Endothelial cell (in vitro differentiated cells): ENCODE measurements at regions not wholly inside any gene's neighbourhood (a gene's known extent, or its start where the extent isn't known, plus 50 kb on each side); places are given as distances from the start of the nearest gene placed in this dataset.

Experiments used
- DNase-seq: peaks from one replicate; pipeline ENCODE4 v3.0.0; 2021; ENCODE audit warnings: low spot score
- H3K27ac Mint-ChIP-seq: one replicate; pipeline ENCODE4 v1.8.0; 2021; ENCODE audit warnings: mixed read lengths, inconsistent platforms; ENCODE audit not compliant: unreplicated experiment
- H3K27me3 Mint-ChIP-seq: one replicate; pipeline ENCODE4 v1.8.0; 2021; ENCODE audit warnings: mild to moderate bottlenecking, moderate library complexity, mixed read lengths, inconsistent platforms; ENCODE audit not compliant: unreplicated experiment
- H3K36me3 Mint-ChIP-seq: one replicate; pipeline ENCODE4 v1.8.0; 2021; ENCODE audit warnings: mild to moderate bottlenecking, low read depth, mixed read lengths, inconsistent platforms; ENCODE audit not compliant: unreplicated experiment
- H3K4me1 Mint-ChIP-seq: one replicate; pipeline ENCODE4 v1.8.0; 2021; ENCODE audit warnings: mild to moderate bottlenecking, mixed read lengths, inconsistent platforms; ENCODE audit not compliant: unreplicated experiment
- H3K4me3 Mint-ChIP-seq: one replicate; pipeline ENCODE4 v1.8.0; 2021; ENCODE audit warnings: mild to moderate bottlenecking, mixed read lengths, inconsistent platforms; ENCODE audit not compliant: unreplicated experiment
- H3K9me3 Mint-ChIP-seq: one replicate; pipeline ENCODE4 v1.8.0; 2021; ENCODE audit warnings: mixed read lengths, inconsistent platforms; ENCODE audit not compliant: unreplicated experiment
- TF ChIP-seq, protein P1 (sequence below): fragments of 200-600 bp; sonication (generic); IDR thresholded peaks from one replicate; pipeline ENCODE4 v1.5.0; 2021; ENCODE audit warnings: antibody characterized with exemption; ENCODE audit not compliant: unreplicated experiment

GRCh38 chr5:50968356-50969149, 302.1 kb downstream of the PARP8 start:
- no peak overlapping the region for H3K27ac Mint-ChIP-seq
- H3K9me3 Mint-ChIP-seq: no peaks in the 10 kb centered on the region
- TF ChIP-seq, protein P1, sequence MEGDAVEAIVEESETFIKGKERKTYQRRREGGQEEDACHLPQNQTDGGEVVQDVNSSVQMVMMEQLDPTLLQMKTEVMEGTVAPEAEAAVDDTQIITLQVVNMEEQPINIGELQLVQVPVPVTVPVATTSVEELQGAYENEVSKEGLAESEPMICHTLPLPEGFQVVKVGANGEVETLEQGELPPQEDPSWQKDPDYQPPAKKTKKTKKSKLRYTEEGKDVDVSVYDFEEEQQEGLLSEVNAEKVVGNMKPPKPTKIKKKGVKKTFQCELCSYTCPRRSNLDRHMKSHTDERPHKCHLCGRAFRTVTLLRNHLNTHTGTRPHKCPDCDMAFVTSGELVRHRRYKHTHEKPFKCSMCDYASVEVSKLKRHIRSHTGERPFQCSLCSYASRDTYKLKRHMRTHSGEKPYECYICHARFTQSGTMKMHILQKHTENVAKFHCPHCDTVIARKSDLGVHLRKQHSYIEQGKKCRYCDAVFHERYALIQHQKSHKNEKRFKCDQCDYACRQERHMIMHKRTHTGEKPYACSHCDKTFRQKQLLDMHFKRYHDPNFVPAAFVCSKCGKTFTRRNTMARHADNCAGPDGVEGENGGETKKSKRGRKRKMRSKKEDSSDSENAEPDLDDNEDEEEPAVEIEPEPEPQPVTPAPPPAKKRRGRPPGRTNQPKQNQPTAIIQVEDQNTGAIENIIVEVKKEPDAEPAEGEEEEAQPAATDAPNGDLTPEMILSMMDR: no peak
- peaks cover 31% of the 10 kb centered on the region for H3K27me3 Mint-ChIP-seq
- no peaks in the 10 kb centered on the region for H3K36me3 Mint-ChIP-seq
- H3K4me1 Mint-ChIP-seq: peaks cover 41% of the 10 kb centered on the region
- peak overlapping the region; percentile 75 for H3K4me3 Mint-ChIP-seq
- peak; percentile 11 for DNase-seq

- Mint-ChIP-seq H3K4me3 (peak overlapping the region; percentile 75), H3K4me1 (peaks cover 38% of the 10 kb centered on the region), H3K27ac (no peak overlapping the region), H3K9me3 (no peaks in the 10 kb centered on the region), H3K27me3 (peaks cover 29% of the 10 kb centered on the region), H3K36me3 (no peaks in the 10 kb centered on the region)
- peak; percentile 39 for DNase-seq
- TF ChIP-seq, protein P1: no peak
Measured at GRCh38 chr5:50969151-50970031, 303.0 kb downstream of the PARP8 start.

DNA sequence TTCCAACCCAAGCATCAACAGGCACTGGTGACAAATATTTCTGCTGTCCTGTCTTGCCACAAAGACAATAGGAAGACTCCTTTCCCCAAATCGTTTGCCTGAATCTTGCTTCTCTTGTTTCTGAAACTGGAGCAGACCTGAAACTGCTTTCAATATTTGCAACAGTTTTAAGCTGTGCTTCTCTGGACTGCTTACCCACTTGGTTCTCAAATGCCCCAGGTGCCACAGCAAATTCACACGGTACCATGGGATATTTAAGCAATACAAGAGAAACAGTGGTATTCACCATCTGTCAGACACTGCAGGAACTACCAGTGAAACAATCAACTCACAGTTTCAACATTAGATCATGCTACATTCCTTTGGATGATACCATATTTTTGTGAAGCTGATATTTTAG, 309.4 kb downstream of the PARP8 start:
- TF ChIP-seq, protein P1: no peak
- Mint-ChIP-seq H3K9me3 (no peaks in the 10 kb centered on the region), H3K27me3 (no peaks in the 10 kb centered on the region), H3K4me3 (no peak overlapping the region), H3K4me1 (no peaks in the 10 kb centered on the region), H3K27ac (no peak overlapping the region), H3K36me3 (no peaks in the 10 kb centered on the region)
- no peak for DNase-seq

- Mint-ChIP-seq H3K27ac (no peak overlapping the region), H3K36me3 (no peaks in the 10 kb centered on the region), H3K27me3 (peaks cover 3% of the 10 kb centered on the region), H3K4me3 (no peak overlapping the region), H3K4me1 (no peaks in the 10 kb centered on the region), H3K9me3 (no peaks in the 10 kb centered on the region)
- TF ChIP-seq, protein P1: no peak
- DNase-seq: no peak
Measured at GRCh38 chr5:50978924-50979323, 312.5 kb downstream of the PARP8 start.
